H9 (cell line): ENCODE measurements at regions not wholly inside any gene's neighbourhood (a gene's known extent, or its start where the extent isn't known, plus 50 kb on each side); places are given as distances from the start of the nearest gene placed in this dataset.

Experiments used
- DNase-seq: peaks from one replicate; pipeline ENCODE4 v3.0.0-alpha.2; 2017
- H2AFZ ChIP-seq: one replicate; pipeline ENCODE4 v1.6.1; 2013; ENCODE audit warnings: mild to moderate bottlenecking, low read length, control low read depth, moderate library complexity
- H2AK5ac ChIP-seq: 2 replicates; pipeline ENCODE4 v1.6.1; 2013; ENCODE audit warnings: low read length, control low read depth, mixed read lengths; ENCODE audit not compliant: insufficient read length
- H2BK120ac ChIP-seq: one replicate; pipeline ENCODE4 v1.6.1; 2013; ENCODE audit warnings: low read depth, mild to moderate bottlenecking, low read length, control low read depth, inconsistent platforms; ENCODE audit not compliant: poor library complexity, severe bottlenecking
- H2BK12ac ChIP-seq: 2 replicates; pipeline ENCODE4 v1.6.1; 2013; ENCODE audit warnings: low read length, control low read depth, mixed read lengths, low read depth; ENCODE audit not compliant: insufficient read length
- H2BK15ac ChIP-seq: 2 replicates; pipeline ENCODE4 v1.6.1; 2013; ENCODE audit warnings: low read depth, low read length, control low read depth
- H2BK20ac ChIP-seq: one replicate; pipeline ENCODE4 v1.6.1; 2013; ENCODE audit warnings: low read depth, mild to moderate bottlenecking, low read length, control low read depth, inconsistent platforms; ENCODE audit not compliant: poor library complexity, severe bottlenecking
- H2BK5ac ChIP-seq: 2 replicates; pipeline ENCODE4 v1.6.1; 2013; ENCODE audit warnings: low read length, control low read depth, mixed read lengths; ENCODE audit not compliant: insufficient read length
- H3K14ac ChIP-seq: 2 replicates; pipeline ENCODE4 v1.6.1; 2013; ENCODE audit warnings: low read length, control low read depth; ENCODE audit not compliant: insufficient read depth
- H3K18ac ChIP-seq: 2 replicates; pipeline ENCODE4 v1.6.1; 2013; ENCODE audit warnings: low read depth, mild to moderate bottlenecking, mixed read lengths, low read length, control low read depth; ENCODE audit not compliant: insufficient read length
- H3K23ac ChIP-seq: 2 replicates; pipeline ENCODE4 v1.6.1; 2013; ENCODE audit warnings: low read length, control low read depth, mixed read lengths, low read depth; ENCODE audit not compliant: insufficient read length
- H3K23me2 ChIP-seq: 2 replicates; pipeline ENCODE4 v1.6.1; 2013; ENCODE audit warnings: low read depth, mild to moderate bottlenecking, mixed read lengths, low read length, control low read depth; ENCODE audit not compliant: insufficient read length, poor library complexity, severe bottlenecking
- H3K27ac ChIP-seq: 2 replicates; pipeline ENCODE4 v1.5.1; 2013; ENCODE audit warnings: low read length, control low read depth, mixed read lengths, low read depth; ENCODE audit not compliant: insufficient read length
- H3K27me3 ChIP-seq: 2 replicates; pipeline ENCODE4 v1.6.1; 2013; ENCODE audit warnings: low read length, control low read depth, inconsistent platforms; ENCODE audit not compliant: insufficient read depth
- H3K4ac ChIP-seq: 2 replicates; pipeline ENCODE4 v1.6.1; 2013; ENCODE audit warnings: low read depth, mild to moderate bottlenecking, control low read depth, inconsistent platforms, low read length, moderate library complexity
- H3K4me1 ChIP-seq: 2 replicates; pipeline ENCODE4 v1.6.1; 2013; ENCODE audit warnings: low read length, control low read depth, inconsistent platforms; ENCODE audit not compliant: insufficient read depth
- H3K4me2 ChIP-seq: 2 replicates; pipeline ENCODE4 v1.6.1; 2013; ENCODE audit warnings: low read length, control low read depth, mixed read lengths; ENCODE audit not compliant: insufficient read length, insufficient read depth
- H3K56ac ChIP-seq: 2 replicates; pipeline ENCODE4 v1.6.1; 2013; ENCODE audit warnings: low read depth, mild to moderate bottlenecking, mixed read lengths, low read length, control low read depth; ENCODE audit not compliant: insufficient read length
- H3K79me1 ChIP-seq: 2 replicates; pipeline ENCODE4 v1.6.1; 2013; ENCODE audit warnings: low read depth, mild to moderate bottlenecking, moderate library complexity, low read length, control low read depth, inconsistent platforms; ENCODE audit not compliant: insufficient read depth, poor library complexity, severe bottlenecking
- H3K79me2 ChIP-seq: 2 replicates; pipeline ENCODE4 v1.6.1; 2013; ENCODE audit warnings: low read length, control low read depth, inconsistent platforms; ENCODE audit not compliant: insufficient read depth
- H3K9ac ChIP-seq: 2 replicates; pipeline ENCODE4 v1.6.1; 2013; ENCODE audit warnings: low read length, control low read depth, mixed read lengths; ENCODE audit not compliant: insufficient read length; ENCODE audit errors: extremely low read depth
- H3K9me3 ChIP-seq: one replicate; pipeline ENCODE4 v1.6.1; 2013; ENCODE audit warnings: low read depth, low read length, inconsistent platforms; ENCODE audit not compliant: control insufficient read depth
- H3T11ph ChIP-seq: one replicate; pipeline ENCODE4 v1.6.1; 2013; ENCODE audit warnings: mild to moderate bottlenecking, low read length, control low read depth, inconsistent platforms
- H4K20me1 ChIP-seq: one replicate; pipeline ENCODE4 v1.6.1; 2013; ENCODE audit not compliant: control insufficient read depth, insufficient read length, insufficient read depth
- H4K5ac ChIP-seq: 2 replicates; pipeline ENCODE4 v1.6.1; 2013; ENCODE audit warnings: low read depth, mild to moderate bottlenecking, mixed read lengths, low read length, control low read depth; ENCODE audit not compliant: insufficient read length
- H4K8ac ChIP-seq: replicated peaks from 2 replicates; pipeline ENCODE4 v1.6.1; 2013; ENCODE audit warnings: low read length, control low read depth, mixed read lengths, low read depth; ENCODE audit not compliant: insufficient read length
- H4K91ac ChIP-seq: 2 replicates; pipeline ENCODE4 v1.6.1; 2013; ENCODE audit warnings: low read depth, mild to moderate bottlenecking, moderate library complexity, mixed read lengths, low read length, control low read depth; ENCODE audit not compliant: insufficient read length
- H3K27ac Mint-ChIP-seq, 3 experiments: 2 replicates in 2 of 3; 3 replicates in 1 of 3; pipeline ENCODE4 v1.8.0; 2020 to 2021; ENCODE audit warnings: mixed read lengths in 3 of 3, mild to moderate bottlenecking in 1 of 3, moderate library complexity in 1 of 3
- H3K27me3 Mint-ChIP-seq: 2 replicates; pipeline ENCODE4 v1.8.0; 2021; ENCODE audit warnings: low read depth, mild to moderate bottlenecking, moderate library complexity, mixed read lengths
- H3K36me3 Mint-ChIP-seq, 3 experiments: 2 replicates in 2 of 3; 3 replicates in 1 of 3; pipeline ENCODE4 v1.8.0; 2020 to 2021; ENCODE audit warnings: low read depth in 3 of 3, mixed read lengths in 3 of 3; ENCODE audit not compliant: insufficient read depth in 1 of 3
- H3K4me1 Mint-ChIP-seq, 2 experiments: 2 replicates each; pipeline ENCODE4 v1.8.0; 2020; ENCODE audit warnings: mixed read lengths in 2 of 2
- H3K4me3 Mint-ChIP-seq, 2 experiments: 2 replicates in 1 of 2; 3 replicates in 1 of 2; pipeline ENCODE4 v1.8.0; 2020 to 2021; ENCODE audit warnings: mild to moderate bottlenecking in 2 of 2, mixed read lengths in 2 of 2, moderate library complexity in 1 of 2
- H3K9me3 Mint-ChIP-seq, 2 experiments: 2 replicates in 1 of 2; 3 replicates in 1 of 2; pipeline ENCODE4 v1.8.0; 2020; ENCODE audit warnings: mild to moderate bottlenecking in 2 of 2, mixed read lengths in 2 of 2, moderate library complexity in 1 of 2
- WGBS: extraction: QIAGEN DNeasy Blood & Tissue Kit; methylation state at CpG from one replicate; pipeline ENCODE4 v1.1.7; 2013; ENCODE audit warnings: missing lambda C conversion rate, low lambda C conversion rate, mixed read lengths; ENCODE audit not compliant: insufficient read length; ENCODE audit errors: extremely low coverage; 5-methylcytosine and 5-hydroxymethylcytosine counted together
- TF ChIP-seq, protein P1 (sequence below): fragments of 200-600 bp; sonication (generic); conservative IDR thresholded peaks from 3 replicates; pipeline ENCODE4 v1.8.0; 2021; ENCODE audit warnings: antibody characterized with exemption, mild to moderate bottlenecking

DNA sequence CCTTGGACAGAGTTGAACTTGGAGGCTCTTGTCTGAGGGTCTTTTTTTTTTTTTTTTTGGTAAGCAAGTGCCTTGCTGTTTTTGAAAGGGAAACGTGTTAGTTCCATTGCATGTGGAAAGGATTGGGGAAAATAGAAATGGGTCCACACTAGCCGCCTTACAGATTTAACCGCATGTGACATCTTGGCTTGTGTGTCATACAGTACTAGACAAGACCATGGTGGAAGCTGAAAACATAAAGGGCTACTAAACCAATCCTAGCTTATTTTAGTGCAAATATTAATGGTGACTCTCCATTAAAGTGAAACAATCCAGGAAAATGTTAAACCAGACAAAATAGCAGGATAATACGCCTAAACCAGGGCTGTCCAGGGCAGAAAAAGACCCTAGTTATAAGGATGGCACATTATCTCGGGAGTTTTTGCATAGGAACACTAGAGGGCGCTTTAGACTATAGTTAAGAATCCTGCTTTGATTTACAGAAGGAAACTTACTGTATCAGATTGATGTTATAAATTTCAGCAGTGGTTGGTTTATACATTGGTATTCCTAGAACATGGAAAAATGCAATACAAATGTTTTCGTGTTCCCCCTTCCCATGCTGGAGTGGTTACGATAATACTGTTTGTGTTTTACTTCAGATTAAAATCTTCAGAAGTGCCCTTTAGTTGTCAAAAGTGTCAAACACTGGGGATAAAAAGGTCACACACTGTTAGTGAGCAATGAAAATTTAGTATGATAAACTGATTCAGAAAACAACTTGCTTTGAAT lies 59.8 kb upstream of the DEK start:
- DNase-seq = no peak
- Histone ChIP-seq H3K27ac (no peak overlapping the region), H2AK5ac (no peak overlapping the region), H3K14ac (no peak overlapping the region), H3K56ac (no peak overlapping the region), H4K8ac (no peak overlapping the region), H2BK12ac (no peak overlapping the region), H4K91ac (no peak overlapping the region), H3K79me2 (no peaks in the 10 kb centered on the region), H3K4ac (no peak overlapping the region), H4K20me1 (no peaks in the 10 kb centered on the region), H3K9ac (no peak overlapping the region), H3K79me1 (no peaks in the 10 kb centered on the region), H4K5ac (no peak overlapping the region), H2BK120ac (no peak overlapping the region), H3K27me3 (no peaks in the 10 kb centered on the region), H2BK20ac (no peak overlapping the region), H3K4me1 (no peaks in the 10 kb centered on the region), H2BK5ac (no peak overlapping the region), H3T11ph (no peak overlapping the region), H2BK15ac (no peak overlapping the region), H3K18ac (no peak overlapping the region), H3K23me2 (no peaks in the 10 kb centered on the region), H3K9me3 (no peaks in the 10 kb centered on the region), H3K4me2 (no peak overlapping the region), H3K23ac (no peak overlapping the region), H2AFZ (no peak overlapping the region)
- no peaks in the 10 kb centered on the region for H3K27me3 Mint-ChIP-seq
- H3K4me3 Mint-ChIP-seq = no peak overlapping the region
- H3K9me3 Mint-ChIP-seq = no peaks in the 10 kb centered on the region
- peaks cover 9 to 15% of the 10 kb centered on the region in 2 experiments; a peak in 3 of 4 replicates for H3K4me1 Mint-ChIP-seq
- no peaks in the 10 kb centered on the region for H3K36me3 Mint-ChIP-seq
- WGBS = no CpG with 5 or more reads among the region's 8 CpGs
- H3K27ac Mint-ChIP-seq = peak overlapping the region in 1 of 3 experiments; percentile 59; a peak in 1 of 7 replicates
- TF ChIP-seq, protein P1, sequence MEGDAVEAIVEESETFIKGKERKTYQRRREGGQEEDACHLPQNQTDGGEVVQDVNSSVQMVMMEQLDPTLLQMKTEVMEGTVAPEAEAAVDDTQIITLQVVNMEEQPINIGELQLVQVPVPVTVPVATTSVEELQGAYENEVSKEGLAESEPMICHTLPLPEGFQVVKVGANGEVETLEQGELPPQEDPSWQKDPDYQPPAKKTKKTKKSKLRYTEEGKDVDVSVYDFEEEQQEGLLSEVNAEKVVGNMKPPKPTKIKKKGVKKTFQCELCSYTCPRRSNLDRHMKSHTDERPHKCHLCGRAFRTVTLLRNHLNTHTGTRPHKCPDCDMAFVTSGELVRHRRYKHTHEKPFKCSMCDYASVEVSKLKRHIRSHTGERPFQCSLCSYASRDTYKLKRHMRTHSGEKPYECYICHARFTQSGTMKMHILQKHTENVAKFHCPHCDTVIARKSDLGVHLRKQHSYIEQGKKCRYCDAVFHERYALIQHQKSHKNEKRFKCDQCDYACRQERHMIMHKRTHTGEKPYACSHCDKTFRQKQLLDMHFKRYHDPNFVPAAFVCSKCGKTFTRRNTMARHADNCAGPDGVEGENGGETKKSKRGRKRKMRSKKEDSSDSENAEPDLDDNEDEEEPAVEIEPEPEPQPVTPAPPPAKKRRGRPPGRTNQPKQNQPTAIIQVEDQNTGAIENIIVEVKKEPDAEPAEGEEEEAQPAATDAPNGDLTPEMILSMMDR = peak; percentile 82
